ENCODE measurements at regions not wholly inside any gene's neighbourhood (a gene's known extent, or its start where the extent isn't known, plus 50 kb on each side); places are given as distances from the start of the nearest gene placed in this dataset.
"Not testable (repeated sequence)": the region's sequence is repeated elsewhere in the genome, so short reads cannot be mapped to it uniquely, and the experiment has no call there.

DNA sequence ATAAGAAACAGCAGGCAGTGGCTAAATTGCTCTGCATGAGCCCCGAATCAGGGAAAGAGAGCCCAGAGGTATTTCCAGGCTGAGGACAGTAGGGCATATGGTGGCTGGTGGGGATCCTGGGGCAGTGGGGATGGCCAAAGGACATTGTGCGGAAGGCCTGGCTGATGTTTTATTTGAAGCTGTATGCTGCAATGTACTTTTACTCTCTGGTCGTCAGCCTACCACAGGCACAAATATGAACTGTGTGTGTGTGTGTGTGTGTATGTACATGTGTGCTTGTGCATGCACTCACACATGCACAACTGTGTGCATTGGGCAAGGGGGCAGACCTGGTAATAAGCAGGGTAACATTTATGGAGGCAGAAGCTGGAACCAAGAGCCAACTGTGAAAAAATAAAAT, 74.7 kb upstream of the GZMB start:
- ChIA-PET CTCF (interaction anchor here (1.2 to 4.5 kb wide), 7 partner anchors 9 to 425 kb away, joined by 4 to 64 read pairs (median 19); no protein-coding TSS in a partner anchor), POLR2A (no interaction called here)
- Mint-ChIP-seq H3K36me3 (no peaks in the 10 kb centered on the region), H3K27me3 (no peaks in the 10 kb centered on the region), H3K4me3 (no peak overlapping the region), H3K9me3 (no peaks in the 10 kb centered on the region), H3K4me1 (ENCODE audit: low read depth) (no peaks in the 10 kb centered on the region), H3K27ac (no peak overlapping the region)
- intact Hi-C loops (cut with micrococcal nuclease) = no loop called here
- no peak for DNase-seq

DNA sequence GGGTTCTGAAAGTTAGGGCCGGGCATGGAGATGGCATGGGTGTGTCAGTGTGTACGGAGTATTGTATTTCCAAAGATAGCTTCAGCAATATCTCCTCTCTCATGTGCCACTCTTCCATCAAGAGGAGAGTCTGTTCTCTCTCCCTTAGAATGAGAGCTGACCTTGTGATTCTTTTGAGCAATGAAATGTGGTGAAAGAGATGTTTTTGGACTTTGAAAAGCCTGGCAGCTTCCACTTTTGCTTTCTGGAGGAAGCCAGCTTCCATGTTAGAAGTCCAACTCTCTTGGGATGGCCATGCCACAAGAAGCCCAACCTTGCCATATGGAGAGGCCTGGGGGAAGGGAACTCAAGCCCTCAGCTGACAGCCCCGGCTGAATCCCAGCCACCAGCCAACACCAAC, 72.4 kb upstream of the GZMB start:
- Mint-ChIP-seq H3K9me3 (no peaks in the 10 kb centered on the region), H3K27ac (no peak overlapping the region), H3K27me3 (peaks cover 4% of the 10 kb centered on the region), H3K4me3 (no peak overlapping the region), H3K4me1 (ENCODE audit: low read depth) (no peaks in the 10 kb centered on the region), H3K36me3 (no peaks in the 10 kb centered on the region)
- ChIA-PET CTCF (interaction anchor here (1.1 to 1.6 kb wide), 3 partner anchors 8 to 427 kb away, joined by 3 to 4 read pairs (median 3); no protein-coding TSS in a partner anchor), POLR2A (no interaction called here)
- intact Hi-C loops (cut with micrococcal nuclease) = no loop called here
- no peak for DNase-seq

DNA sequence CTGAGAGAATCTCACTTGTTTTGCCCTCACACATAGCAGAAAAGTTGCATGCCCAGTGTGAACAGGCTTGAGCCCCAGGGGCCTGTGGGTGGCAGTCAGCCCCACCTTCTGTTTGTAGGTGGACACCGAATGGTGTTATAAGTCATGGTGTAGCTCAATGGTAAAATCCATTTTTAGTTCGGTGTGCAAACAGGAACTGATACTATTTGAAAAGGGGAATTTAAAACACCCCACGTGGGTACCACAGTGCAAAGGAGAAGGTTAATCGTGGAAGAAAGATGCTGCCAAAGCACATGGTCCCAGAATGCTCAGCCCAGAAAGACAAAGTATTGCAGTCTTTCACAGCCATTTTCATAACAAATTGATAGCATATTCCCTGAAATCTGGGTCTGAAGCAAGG, 71.8 kb upstream of the GZMB start:
- no peaks in the 10 kb centered on the region for H3K9me3 Mint-ChIP-seq
- no peak overlapping the region for H3K27ac Mint-ChIP-seq
- peaks cover 4% of the 10 kb centered on the region for H3K27me3 Mint-ChIP-seq
- intact Hi-C loops (cut with micrococcal nuclease) = no loop called here
- no peak overlapping the region for H3K4me3 Mint-ChIP-seq
- H3K4me1 Mint-ChIP-seq (ENCODE audit: low read depth) = no peaks in the 10 kb centered on the region
- DNase-seq = no peak
- CTCF ChIA-PET = interaction anchor here (1.4 to 1.6 kb wide), 2 partner anchors 8 to 427 kb away, joined by 3 to 4 read pairs; no protein-coding TSS in a partner anchor
- H3K36me3 Mint-ChIP-seq = no peaks in the 10 kb centered on the region
- POLR2A ChIA-PET = no interaction called here

- Mint-ChIP-seq H3K27ac (no peak overlapping the region), H3K27me3 (peaks cover 4% of the 10 kb centered on the region), H3K36me3 (no peaks in the 10 kb centered on the region), H3K4me3 (no peak overlapping the region), H3K9me3 (no peaks in the 10 kb centered on the region), H3K4me1 (ENCODE audit: low read depth) (peaks cover 5% of the 10 kb centered on the region)
- no peak for DNase-seq
- intact Hi-C loops (cut with micrococcal nuclease) = no loop called here
- ChIA-PET POLR2A (interaction anchor here (0.7 kb wide), 1 partner anchor 306 kb away, joined by 5 read pairs; no protein-coding TSS in a partner anchor), CTCF (interaction anchor here (3.0 kb wide), 1 partner anchor 9 kb away, joined by 30 read pairs; no protein-coding TSS in a partner anchor)
Observed at GRCh38 chr14:24701062-24701461, 67.1 kb upstream of the GZMB start.

GRCh38 chr14:24700511-24700910, 66.5 kb upstream of the GZMB start:
- Mint-ChIP-seq H3K27me3 (peaks cover 4% of the 10 kb centered on the region), H3K4me3 (no peak overlapping the region), H3K27ac (no peak overlapping the region), H3K4me1 (ENCODE audit: low read depth) (peaks cover 5% of the 10 kb centered on the region), H3K9me3 (no peaks in the 10 kb centered on the region), H3K36me3 (no peaks in the 10 kb centered on the region)
- DNase-seq = no peak
- ChIA-PET POLR2A (no interaction called here), CTCF (interaction anchor here (3.0 kb wide), 1 partner anchor 10 kb away, joined by 30 read pairs; no protein-coding TSS in a partner anchor)
- intact Hi-C loops (cut with micrococcal nuclease) = no loop called here

GRCh38 chr14:24699052-24699451, 65.1 kb upstream of the GZMB start:
- intact Hi-C loops (cut with micrococcal nuclease) = no loop called here
- POLR2A ChIA-PET = no interaction called here
- no peaks in the 10 kb centered on the region for H3K36me3 Mint-ChIP-seq

GRCh38 chr14:24696280-24696920, 62.4 kb upstream of the GZMB start:
- H3K36me3 Mint-ChIP-seq; intact Hi-C loops (cut with micrococcal nuclease); CTCF ChIA-PET; H3K4me1 Mint-ChIP-seq (ENCODE audit: low read depth); H3K27ac Mint-ChIP-seq; H3K4me3 Mint-ChIP-seq; DNase-seq; H3K27me3 Mint-ChIP-seq; H3K9me3 Mint-ChIP-seq; POLR2A ChIA-PET: not testable (repeated sequence)

More at GRCh38 chr14:24699052-24699451, 65.1 kb upstream of the GZMB start:
- peaks cover 5% of the 10 kb centered on the region for H3K4me1 Mint-ChIP-seq (ENCODE audit: low read depth)
- DNase-seq = no peak
- H3K4me3 Mint-ChIP-seq = no peak overlapping the region
- H3K9me3 Mint-ChIP-seq = no peaks in the 10 kb centered on the region
- CTCF ChIA-PET = interaction anchor here (3.0 kb wide), 1 partner anchor 11 kb away, joined by 30 read pairs; no protein-coding TSS in a partner anchor
- peaks cover 4% of the 10 kb centered on the region for H3K27me3 Mint-ChIP-seq
- no peak overlapping the region for H3K27ac Mint-ChIP-seq

- CTCF ChIA-PET = interaction anchor here (0.6 to 1.1 kb wide), 2 partner anchors 12 to 21 kb away, joined by 3 to 4 read pairs; no protein-coding TSS in a partner anchor
Observed at GRCh38 chr14:24695265-24696241, 61.6 kb upstream of the GZMB start.

DNA sequence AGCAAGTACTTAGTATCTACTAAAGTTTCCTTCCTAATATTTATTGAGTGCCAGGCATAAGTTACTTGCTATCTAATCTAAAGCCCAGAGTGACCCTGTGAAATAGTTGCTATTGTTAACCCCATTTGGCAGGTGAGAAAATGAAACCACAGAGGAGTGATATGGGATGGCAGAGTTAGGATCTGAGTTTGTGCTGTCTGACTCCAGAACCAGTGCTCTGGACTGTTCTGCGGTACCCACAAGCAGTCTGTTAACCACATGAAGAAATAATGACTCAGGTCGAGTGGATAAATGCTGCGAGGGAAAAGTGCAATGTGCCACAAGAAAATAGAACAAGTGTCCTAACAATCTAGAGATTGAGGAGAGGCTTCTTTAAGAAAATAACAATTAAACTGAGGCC, 60.7 kb upstream of the GZMB start:
- POLR2A ChIA-PET = no interaction called here
- DNase-seq = peak; percentile 21
- Mint-ChIP-seq H3K27ac (no peak overlapping the region), H3K4me1 (ENCODE audit: low read depth) (peaks cover 11% of the 10 kb centered on the region), H3K9me3 (no peaks in the 10 kb centered on the region), H3K4me3 (no peak overlapping the region), H3K36me3 (no peaks in the 10 kb centered on the region), H3K27me3 (peaks cover 3% of the 10 kb centered on the region)
- CTCF ChIA-PET = interaction anchor here (1.1 kb wide), 1 partner anchor 20 kb away, joined by 4 read pairs; no protein-coding TSS in a partner anchor
- intact Hi-C loops (cut with micrococcal nuclease) = no loop called here

More at GRCh38 chr14:24695265-24696241, 61.6 kb upstream of the GZMB start:
- intact Hi-C loops (cut with micrococcal nuclease) = no loop called here
- H3K27me3 Mint-ChIP-seq = no peaks in the 10 kb centered on the region
- H3K9me3 Mint-ChIP-seq = no peaks in the 10 kb centered on the region
- H3K4me3 Mint-ChIP-seq = no peak overlapping the region
- POLR2A ChIA-PET = no interaction called here
- H3K4me1 Mint-ChIP-seq (ENCODE audit: low read depth) = peaks cover 11% of the 10 kb centered on the region
- no peak overlapping the region for H3K27ac Mint-ChIP-seq
- no peaks in the 10 kb centered on the region for H3K36me3 Mint-ChIP-seq
- DNase-seq = peak; percentile 29

DNA sequence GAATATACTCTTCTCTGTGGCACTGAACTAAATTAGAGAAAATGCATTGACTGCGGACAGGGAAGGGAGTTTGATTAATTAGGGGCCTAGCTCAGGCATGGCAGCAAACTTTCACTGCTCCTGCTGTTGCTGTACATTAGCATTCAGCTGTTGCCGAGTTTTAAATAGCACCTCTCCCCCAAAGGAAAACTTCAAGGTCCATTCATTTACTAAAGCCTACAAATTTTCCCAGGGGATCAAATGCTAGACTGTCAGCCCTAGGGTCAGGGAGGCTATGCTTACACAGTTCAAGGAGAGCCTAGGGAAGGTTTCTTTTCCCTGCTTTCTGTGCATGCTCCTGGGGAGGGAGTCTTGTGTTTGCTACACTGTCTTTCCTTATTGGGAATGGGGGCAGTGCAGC, 60.0 kb upstream of the GZMB start:
- POLR2A ChIA-PET = interaction anchor here (0.7 to 1.9 kb wide), 2 partner anchors 20 to 21 kb away, joined by 3 to 4 read pairs; no protein-coding TSS in a partner anchor
- peaks cover 4% of the 10 kb centered on the region for H3K27me3 Mint-ChIP-seq
- no peaks in the 10 kb centered on the region for H3K36me3 Mint-ChIP-seq
- peak overlapping the region; percentile 84 for H3K27ac Mint-ChIP-seq
- no peak overlapping the region for H3K4me3 Mint-ChIP-seq
- H3K4me1 Mint-ChIP-seq (ENCODE audit: low read depth) = peaks cover 8% of the 10 kb centered on the region
- no peak for DNase-seq
- intact Hi-C loops (cut with micrococcal nuclease) = loop anchor here (1.0 kb wide), 2 partner anchors 21 to 60 kb away; partner anchors contain the start of gene GZMB
- H3K9me3 Mint-ChIP-seq = no peaks in the 10 kb centered on the region
- CTCF ChIA-PET = interaction anchor here (2.6 to 5.5 kb wide), 2 partner anchors 14 to 16 kb away, joined by 12 to 41 read pairs; no protein-coding TSS in a partner anchor

DNA sequence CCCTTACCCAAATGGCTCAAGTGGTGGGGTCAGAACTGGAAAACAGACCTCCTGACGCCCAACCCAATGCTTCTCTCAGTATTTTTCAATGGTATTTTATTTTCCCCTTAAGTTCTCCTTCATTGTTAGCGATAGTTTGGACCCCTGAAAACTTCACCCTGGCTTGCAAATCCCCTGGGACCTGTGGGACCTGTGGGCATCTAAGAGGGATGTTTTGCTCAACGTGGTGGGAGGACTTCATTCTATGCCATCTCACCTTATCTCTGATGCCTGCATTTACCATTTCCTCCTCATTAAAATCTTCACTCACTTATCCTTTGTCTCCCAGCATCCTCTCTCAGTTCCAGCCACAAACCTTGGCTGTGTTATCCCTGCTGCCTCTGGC, 59.4 kb upstream of the GZMB start:
- peaks cover 4% of the 10 kb centered on the region for H3K27me3 Mint-ChIP-seq
- H3K9me3 Mint-ChIP-seq = no peaks in the 10 kb centered on the region
- intact Hi-C loops (cut with micrococcal nuclease) = loop anchor here (1.0 kb wide), 2 partner anchors 20 to 59 kb away; partner anchors contain the start of gene GZMB
- H3K36me3 Mint-ChIP-seq = no peaks in the 10 kb centered on the region
- DNase-seq = no peak
- H3K27ac Mint-ChIP-seq = peak overlapping the region; percentile 84
- peaks cover 5% of the 10 kb centered on the region for H3K4me1 Mint-ChIP-seq (ENCODE audit: low read depth)
- ChIA-PET POLR2A (interaction anchor here (0.6 to 2.0 kb wide), 6 partner anchors 19 to 89 kb away, joined by 3 to 16 read pairs (median 3); no protein-coding TSS in a partner anchor), CTCF (interaction anchor here (0.8 to 5.5 kb wide), 6 partner anchors 13 to 59 kb away, joined by 3 to 41 read pairs (median 8); partner anchors contain the start of gene GZMB)
- H3K4me3 Mint-ChIP-seq = no peak overlapping the region

Measured in activated CD4-positive, alpha-beta memory T cell treated with anti-CD3 and anti-CD28 coated beads for 36 hours (primary cell).